ENCODE measurements at regions not wholly inside any gene's neighbourhood (a gene's known extent, or its start where the extent isn't known, plus 50 kb on each side); places are given as distances from the start of the nearest gene placed in this dataset.

DNA sequence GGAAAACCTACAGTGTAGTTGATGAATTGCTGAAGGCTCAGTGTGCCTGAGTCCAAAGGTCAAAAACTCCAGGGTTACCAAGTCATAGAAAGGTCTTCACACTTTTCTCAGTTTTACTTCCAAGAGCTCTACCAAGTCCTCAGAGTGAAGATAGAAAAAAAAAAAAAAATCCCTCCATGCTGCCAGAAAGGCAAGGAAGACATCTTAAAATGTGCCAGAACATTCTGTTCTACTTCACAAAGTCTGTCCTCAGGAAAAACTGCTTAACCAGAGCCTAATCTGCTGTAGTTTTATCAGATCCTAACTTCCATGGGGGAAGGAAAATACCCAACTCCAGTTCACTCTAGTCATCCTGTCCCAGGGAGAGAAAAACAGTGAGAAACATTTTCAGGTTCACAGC lies 175.6 kb upstream of the CDH11 start:
- TF ChIP-seq, protein P1, sequence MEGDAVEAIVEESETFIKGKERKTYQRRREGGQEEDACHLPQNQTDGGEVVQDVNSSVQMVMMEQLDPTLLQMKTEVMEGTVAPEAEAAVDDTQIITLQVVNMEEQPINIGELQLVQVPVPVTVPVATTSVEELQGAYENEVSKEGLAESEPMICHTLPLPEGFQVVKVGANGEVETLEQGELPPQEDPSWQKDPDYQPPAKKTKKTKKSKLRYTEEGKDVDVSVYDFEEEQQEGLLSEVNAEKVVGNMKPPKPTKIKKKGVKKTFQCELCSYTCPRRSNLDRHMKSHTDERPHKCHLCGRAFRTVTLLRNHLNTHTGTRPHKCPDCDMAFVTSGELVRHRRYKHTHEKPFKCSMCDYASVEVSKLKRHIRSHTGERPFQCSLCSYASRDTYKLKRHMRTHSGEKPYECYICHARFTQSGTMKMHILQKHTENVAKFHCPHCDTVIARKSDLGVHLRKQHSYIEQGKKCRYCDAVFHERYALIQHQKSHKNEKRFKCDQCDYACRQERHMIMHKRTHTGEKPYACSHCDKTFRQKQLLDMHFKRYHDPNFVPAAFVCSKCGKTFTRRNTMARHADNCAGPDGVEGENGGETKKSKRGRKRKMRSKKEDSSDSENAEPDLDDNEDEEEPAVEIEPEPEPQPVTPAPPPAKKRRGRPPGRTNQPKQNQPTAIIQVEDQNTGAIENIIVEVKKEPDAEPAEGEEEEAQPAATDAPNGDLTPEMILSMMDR (IDR thresholded peaks at IDR 0.05; ENCODE audit: low read depth, low read length, poor library complexity, severe bottlenecking): no peak
- TF ChIP-seq EZH2phosphoT487 (IDR thresholded peaks at IDR 0.05; ENCODE audit: borderline replicate concordance, low read length): no peak

Data from DOHH2 (cell line).